Upper lobe of left lung (tissue), 4 donors: ENCODE measurements at regions not wholly inside any gene's neighbourhood (a gene's known extent, or its start where the extent isn't known, plus 50 kb on each side); places are given as distances from the start of the nearest gene placed in this dataset.

Source experiments
- EP300 ChIP-seq, 4 donors: sonication (generic); formaldehyde crosslinking; IDR thresholded peaks; one replicate each; pipeline ENCODE4 v1.5.1; 2017; ENCODE audit warnings: antibody characterized with exemption in 4 of 4, control low read depth in 2 of 4
- POLR2AphosphoS5 ChIP-seq, 2 donors: sonication (generic); formaldehyde crosslinking; IDR thresholded peaks; one replicate each; pipeline ENCODE4 v1.5.1; 2017; ENCODE audit warnings: antibody characterized with exemption in 2 of 2
- TF ChIP-seq, protein P1 (sequence below), 6 experiments: fragments of 450-650 bp in 4 of 6; fragments of 200-600 bp in 2 of 6; sonication (generic) in 2 of 6; IDR thresholded peaks; one replicate each; pipeline ENCODE4 v1.5.1; 2016 to 2019; ENCODE audit warnings: antibody characterized with exemption in 6 of 6

DNA sequence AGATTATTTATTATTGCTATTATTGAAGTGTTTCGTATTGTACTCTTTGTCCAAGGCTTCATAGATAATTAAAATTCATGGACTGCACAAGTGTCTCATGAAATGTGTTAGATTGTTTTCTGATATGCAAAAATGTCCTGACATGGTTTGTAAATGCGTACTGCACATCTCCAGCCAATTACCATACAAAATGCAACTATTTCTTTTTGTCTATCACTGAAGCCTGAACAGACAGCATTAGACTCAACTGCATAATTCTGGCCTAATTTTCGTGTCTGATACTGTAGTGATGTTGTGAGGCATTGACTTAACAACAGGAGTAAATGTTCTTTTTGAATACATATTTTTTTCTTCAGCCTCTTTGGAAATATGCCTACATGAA is 498.2 kb upstream of the CD180 start:
- no peak for TF ChIP-seq POLR2AphosphoS5 (IDR thresholded peaks at IDR 0.05)
- TF ChIP-seq, protein P1, sequence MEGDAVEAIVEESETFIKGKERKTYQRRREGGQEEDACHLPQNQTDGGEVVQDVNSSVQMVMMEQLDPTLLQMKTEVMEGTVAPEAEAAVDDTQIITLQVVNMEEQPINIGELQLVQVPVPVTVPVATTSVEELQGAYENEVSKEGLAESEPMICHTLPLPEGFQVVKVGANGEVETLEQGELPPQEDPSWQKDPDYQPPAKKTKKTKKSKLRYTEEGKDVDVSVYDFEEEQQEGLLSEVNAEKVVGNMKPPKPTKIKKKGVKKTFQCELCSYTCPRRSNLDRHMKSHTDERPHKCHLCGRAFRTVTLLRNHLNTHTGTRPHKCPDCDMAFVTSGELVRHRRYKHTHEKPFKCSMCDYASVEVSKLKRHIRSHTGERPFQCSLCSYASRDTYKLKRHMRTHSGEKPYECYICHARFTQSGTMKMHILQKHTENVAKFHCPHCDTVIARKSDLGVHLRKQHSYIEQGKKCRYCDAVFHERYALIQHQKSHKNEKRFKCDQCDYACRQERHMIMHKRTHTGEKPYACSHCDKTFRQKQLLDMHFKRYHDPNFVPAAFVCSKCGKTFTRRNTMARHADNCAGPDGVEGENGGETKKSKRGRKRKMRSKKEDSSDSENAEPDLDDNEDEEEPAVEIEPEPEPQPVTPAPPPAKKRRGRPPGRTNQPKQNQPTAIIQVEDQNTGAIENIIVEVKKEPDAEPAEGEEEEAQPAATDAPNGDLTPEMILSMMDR (IDR thresholded peaks at IDR 0.05), result no peak
- TF ChIP-seq EP300 (IDR thresholded peaks at IDR 0.05), result no peak
